H7 (cell line): ENCODE measurements at regions not wholly inside any gene's neighbourhood (a gene's known extent, or its start where the extent isn't known, plus 50 kb on each side); places are given as distances from the start of the nearest gene placed in this dataset.
"Not testable (repeated sequence)": the region's sequence is repeated elsewhere in the genome, so short reads cannot be mapped to it uniquely, and the experiment has no call there.

Experiments used
- DNase-seq: peaks from one replicate; pipeline ENCODE4 v3.0.0; 2012
- H3K27me3 ChIP-seq: 2 replicates; pipeline ENCODE4 v1.6.0; 2011; ENCODE audit warnings: mild to moderate bottlenecking, low read length; ENCODE audit not compliant: control insufficient read depth, insufficient read depth
- H3K36me3 ChIP-seq: replicated peaks from 2 replicates; pipeline ENCODE4 v1.5.1; 2011; ENCODE audit warnings: low read length; ENCODE audit not compliant: control insufficient read depth, insufficient read depth
- H3K4me3 ChIP-seq: 2 replicates; pipeline ENCODE4 v1.5.1; 2011; ENCODE audit warnings: low read depth, mild to moderate bottlenecking, control low read depth, low read length, moderate library complexity; ENCODE audit not compliant: insufficient read depth

GRCh38 chr17:5901731-5902130 lies 168.4 kb upstream of the WSCD1 start:
- DNase-seq: no peak
- Histone ChIP-seq H3K4me3 (no peak overlapping the region), H3K36me3 (no peaks in the 10 kb centered on the region), H3K27me3 (no peaks in the 10 kb centered on the region)

- H3K36me3 ChIP-seq: no peaks in the 10 kb centered on the region
- no peak overlapping the region for H3K4me3 ChIP-seq
- no peaks in the 10 kb centered on the region for H3K27me3 ChIP-seq
- no peak for DNase-seq
These were observed 167.7 kb upstream of the WSCD1 start for GRCh38 chr17:5902181-5903140.

- H3K4me3 ChIP-seq: no peak overlapping the region
- H3K27me3 ChIP-seq: no peaks in the 10 kb centered on the region
- H3K36me3 ChIP-seq: no peaks in the 10 kb centered on the region
- no peak for DNase-seq
These were observed 158.3 kb upstream of the WSCD1 start for GRCh38 chr17:5911919-5912318.

- no peak for DNase-seq
- no peaks in the 10 kb centered on the region for H3K36me3 ChIP-seq
- no peak overlapping the region for H3K4me3 ChIP-seq
These were observed 157.1 kb upstream of the WSCD1 start for GRCh38 chr17:5913032-5913531.

GRCh38 chr17:5913641-5914040 lies 156.5 kb upstream of the WSCD1 start:
- no peak for DNase-seq
- H3K27me3 ChIP-seq: no peaks in the 10 kb centered on the region
- H3K4me3 ChIP-seq: no peak overlapping the region
- no peaks in the 10 kb centered on the region for H3K36me3 ChIP-seq

More at GRCh38 chr17:5913032-5913531, 157.1 kb upstream of the WSCD1 start:
- no peaks in the 10 kb centered on the region for H3K27me3 ChIP-seq

GRCh38 chr17:5915337-5915736 lies 154.8 kb upstream of the WSCD1 start:
- H3K4me3 ChIP-seq: no peak overlapping the region
- H3K36me3 ChIP-seq: no peaks in the 10 kb centered on the region
- no peaks in the 10 kb centered on the region for H3K27me3 ChIP-seq
- DNase-seq: no peak

- H3K36me3 ChIP-seq: no peaks in the 10 kb centered on the region
- H3K4me3 ChIP-seq: no peak overlapping the region
These were observed 151.1 kb upstream of the WSCD1 start for GRCh38 chr17:5919089-5919488.

GRCh38 chr17:5921512-5922282 lies 148.5 kb upstream of the WSCD1 start:
- no peak overlapping the region for H3K4me3 ChIP-seq
- no peaks in the 10 kb centered on the region for H3K27me3 ChIP-seq
- peak; percentile 15 for DNase-seq
- H3K36me3 ChIP-seq: no peaks in the 10 kb centered on the region

More at GRCh38 chr17:5919089-5919488, 151.1 kb upstream of the WSCD1 start:
- H3K27me3 ChIP-seq: no peaks in the 10 kb centered on the region
- DNase-seq: peak; percentile 72

GRCh38 chr17:5922476-5922875 lies 147.7 kb upstream of the WSCD1 start:
- no peaks in the 10 kb centered on the region for H3K27me3 ChIP-seq
- H3K36me3 ChIP-seq: no peaks in the 10 kb centered on the region
- no peak for DNase-seq
- no peak overlapping the region for H3K4me3 ChIP-seq

- H3K4me3 ChIP-seq: no peak overlapping the region
- H3K36me3 ChIP-seq: no peaks in the 10 kb centered on the region
- no peaks in the 10 kb centered on the region for H3K27me3 ChIP-seq
- no peak for DNase-seq
These were observed 140.5 kb upstream of the WSCD1 start for GRCh38 chr17:5929721-5930120.

- DNase-seq, H3K36me3 ChIP-seq: not testable (repeated sequence)
These were observed 139.6 kb upstream of the WSCD1 start for GRCh38 chr17:5930555-5930954.

GRCh38 chr17:5931616-5932015 lies 138.6 kb upstream of the WSCD1 start:
- no peak for DNase-seq
- Histone ChIP-seq H3K4me3 (no peak overlapping the region), H3K27me3 (no peaks in the 10 kb centered on the region), H3K36me3 (no peaks in the 10 kb centered on the region)

More at GRCh38 chr17:5930555-5930954, 139.6 kb upstream of the WSCD1 start:
- H3K27me3 ChIP-seq, H3K4me3 ChIP-seq: not testable (repeated sequence)

GRCh38 chr17:5933430-5933829 lies 136.7 kb upstream of the WSCD1 start:
- no peak for DNase-seq
- Histone ChIP-seq H3K36me3 (no peaks in the 10 kb centered on the region), H3K27me3 (no peaks in the 10 kb centered on the region), H3K4me3 (no peak overlapping the region)

GRCh38 chr17:5941258-5941657 lies 128.9 kb upstream of the WSCD1 start:
- DNase-seq: no peak
- H3K36me3 ChIP-seq: no peaks in the 10 kb centered on the region
- no peaks in the 10 kb centered on the region for H3K27me3 ChIP-seq
- H3K4me3 ChIP-seq: no peak overlapping the region

GRCh38 chr17:5942687-5943086 lies 127.5 kb upstream of the WSCD1 start:
- Histone ChIP-seq H3K27me3 (no peaks in the 10 kb centered on the region), H3K4me3 (no peak overlapping the region), H3K36me3 (no peaks in the 10 kb centered on the region)
- no peak for DNase-seq
